GM12878 (cell line): ENCODE measurements at regions not wholly inside any gene's neighbourhood (a gene's known extent, or its start where the extent isn't known, plus 50 kb on each side); places are given as distances from the start of the nearest gene placed in this dataset.

ENCODE experiments used
- ATAC-seq: fragments of 200-7000 bp; cut with Tn5 transposase; 3 replicates; pipeline ENCODE4 v1.9.1; 2020; ENCODE audit warnings: mild to moderate bottlenecking, moderate library complexity
- BruUV-seq: library from RNA; stranded (reverse); fragments of 400-500 nt; replicated peaks from 2 replicates; lab custom pipeline; 2021; lab: Mats Ljungman, UMichigan
- CTCF ChIA-PET: fragments of 300-600 bp; sonication (Branson Sonifier 250); formaldehyde crosslinking; extraction: SDS; loops from one replicate; lab custom pipeline; 2021; ENCODE audit warnings: inconsistent platforms; lab: Yijun Ruan, JAX
- POLR2A ChIA-PET: fragments of 350-600 bp; formaldehyde crosslinking; extraction: SDS; loops from one replicate; lab custom pipeline; 2021; ENCODE audit warnings: inconsistent platforms; lab: Charles Lee
- RAD21 ChIA-PET: fragments of 300-600 bp; sonication (Branson Sonifier 250); formaldehyde crosslinking; loops from one replicate; lab custom pipeline; 2023; ENCODE audit warnings: antibody characterized with exemption; ENCODE audit not compliant: unreplicated experiment; lab: Charles Lee
- SMC1A ChIA-PET: fragments of 300-600 bp; sonication (Branson Sonifier 250); formaldehyde crosslinking; loops from one replicate; lab custom pipeline; 2023; ENCODE audit not compliant: unreplicated experiment, uncharacterized antibody; lab: Charles Lee
- DNase-seq: peaks from one replicate; pipeline ENCODE4 v3.0.0-alpha.2; 2011; ENCODE audit warnings: low read depth, low spot score
- FAIRE-seq: peaks from 3 replicates; lab custom pipeline; 2011; peaks lifted over from hg19 to GRCh38; lab: Jason Lieb, UNC
- H2AFZ ChIP-seq: 2 replicates; pipeline ENCODE4 v1.6.0; 2011; ENCODE audit warnings: low read depth, low read length, control low read depth; ENCODE audit not compliant: control insufficient read depth
- H3K27ac ChIP-seq: 2 replicates; pipeline ENCODE4 v1.5.1; 2011; ENCODE audit warnings: control low read depth; ENCODE audit not compliant: control insufficient read depth, insufficient read depth
- H3K27me3 ChIP-seq, 2 experiments: replicated peaks in 1 of 2; 2 replicates each; pipeline versions ENCODE4 v1.6.0 to v1.6.1; 2011; ENCODE audit warnings: low read length in 1 of 2; ENCODE audit not compliant: control insufficient read depth in 2 of 2, insufficient read depth in 2 of 2
- H3K36me3 ChIP-seq, 2 experiments: 2 replicates each; pipeline ENCODE4 v1.5.1; 2011; ENCODE audit warnings: low read length in 1 of 2; ENCODE audit not compliant: control insufficient read depth in 2 of 2, insufficient read depth in 2 of 2
- H3K4me1 ChIP-seq: 2 replicates; pipeline ENCODE4 v1.6.1; 2011; ENCODE audit warnings: mild to moderate bottlenecking, low read length, moderate library complexity, mixed read lengths; ENCODE audit not compliant: control insufficient read depth, insufficient read depth
- H3K4me2 ChIP-seq: 2 replicates; pipeline ENCODE4 v1.6.0; 2011; ENCODE audit warnings: control low read depth; ENCODE audit not compliant: control insufficient read depth, insufficient read depth
- H3K4me3 ChIP-seq: fragments of 200-600 bp; sonication (generic); 2 replicates; pipeline ENCODE4 v1.5.1; 2016
- H3K79me2 ChIP-seq: 2 replicates; pipeline ENCODE4 v1.6.0; 2011; ENCODE audit warnings: low read length; ENCODE audit not compliant: control insufficient read depth, insufficient read depth
- H3K9ac ChIP-seq: 2 replicates; pipeline ENCODE4 v1.8.0; 2011; ENCODE audit warnings: low read length, control low read depth, mixed read lengths; ENCODE audit not compliant: control insufficient read depth, insufficient read depth
- H3K9me3 ChIP-seq: replicated peaks from 3 replicates; pipeline ENCODE4 v1.5.1; 2011; ENCODE audit warnings: mild to moderate bottlenecking, low read length; ENCODE audit not compliant: control insufficient read depth, insufficient read depth
- H4K20me1 ChIP-seq: 2 replicates; pipeline ENCODE4 v1.6.0; 2011; ENCODE audit not compliant: control insufficient read depth, insufficient read depth
- ASH2L ChIP-seq: fragments of 300-600, 200-600 bp; sonication (generic); IDR thresholded peaks from 2 replicates; pipeline ENCODE4 v1.6.1; 2017; ENCODE audit warnings: low read depth, mild to moderate bottlenecking, borderline replicate concordance
- ATF7 ChIP-seq: fragments of 450-650 bp; IDR thresholded peaks from 2 replicates; pipeline ENCODE4 v1.6.1; 2016; ENCODE audit warnings: low read depth, mild to moderate bottlenecking
- FOXK2 ChIP-seq: fragments of 450-650 bp; IDR thresholded peaks from 2 replicates; pipeline ENCODE4 v1.6.1; 2017; ENCODE audit warnings: mild to moderate bottlenecking, moderate library complexity
- SREBF2 ChIP-seq: IDR thresholded peaks from 2 replicates; pipeline ENCODE4 v1.6.1; 2012; ENCODE audit warnings: mild to moderate bottlenecking, low read length
- USF1 ChIP-seq: IDR thresholded peaks from 2 replicates; pipeline ENCODE4 v1.6.1; 2011; ENCODE audit warnings: borderline replicate concordance, low read depth, mild to moderate bottlenecking, moderate library complexity, mixed read lengths, low read length; ENCODE audit not compliant: insufficient read depth; ENCODE audit errors: extremely low read length
- WGBS: methylation state at CpG from one replicate; pipeline ENCODE4 v1.1.6; 2016; ENCODE audit warnings: low lambda C conversion rate; ENCODE audit not compliant: insufficient replicate concordance, insufficient coverage; ENCODE audit errors: missing lambda C conversion rate; 5-methylcytosine and 5-hydroxymethylcytosine counted together
- in situ Hi-C: fragments of 300-500 bp; cut with MboI; formaldehyde crosslinking; loops from 9 replicates; pipeline ENCODE4 v1.14.3; 2018; ENCODE audit warnings: mixed read lengths
- intact Hi-C: fragments of 100-400 bp; cut with micrococcal nuclease; formaldehyde crosslinking; loops from one replicate; pipeline ENCODE4 v1.14.2; 2022; ENCODE audit not compliant: unreplicated experiment

- ChIA-PET RAD21 (no interaction called here), POLR2A (no interaction called here), CTCF (interaction anchor here (1.0 kb wide), 1 partner anchor 24 kb away, joined by 3 read pairs; no protein-coding TSS in a partner anchor), SMC1A (interaction anchor here (0.7 kb wide), 1 partner anchor 8 kb away, joined by 3 read pairs; no protein-coding TSS in a partner anchor)
- no peak overlapping the region for H3K9ac ChIP-seq
- H3K9me3 ChIP-seq: no peaks in the 10 kb centered on the region
- no peaks in the 10 kb centered on the region for H3K36me3 ChIP-seq
- no peak overlapping the region for H2AFZ ChIP-seq
- no peaks in the 10 kb centered on the region for H3K79me2 ChIP-seq
- in situ Hi-C loops (no loop called here), intact Hi-C loops (no loop called here)
- H3K4me3 ChIP-seq: no peak overlapping the region
- H3K4me2 ChIP-seq: no peak overlapping the region
- FAIRE-seq: no peak
- no peak overlapping the region for H3K27ac ChIP-seq
- no peak for TF ChIP-seq ASH2L
- no peaks in the 10 kb centered on the region for H3K4me1 ChIP-seq
- 0% methylated on average over 3 of the region's 3 CpGs for WGBS
- no peak for DNase-seq
- no peaks in the 10 kb centered on the region for H3K27me3 ChIP-seq
- no peaks in the 10 kb centered on the region for H4K20me1 ChIP-seq
- BruUV-seq: no TSS peak
- ATAC-seq: no peak
Measured at GRCh38 chr9:86723346-86723745, 224.0 kb downstream of the GAS1 start.

GRCh38 chr9:86722706-86723075, 224.6 kb downstream of the GAS1 start:
- no peak overlapping the region for H3K4me2 ChIP-seq
- intact Hi-C loops: no loop called here

More at GRCh38 chr9:86722706-86723075, 224.6 kb downstream of the GAS1 start:
- ChIA-PET RAD21 (no interaction called here), SMC1A (interaction anchor here (0.7 kb wide), 1 partner anchor 9 kb away, joined by 3 read pairs; no protein-coding TSS in a partner anchor), POLR2A (no interaction called here), CTCF (interaction anchor here (1.0 kb wide), 1 partner anchor 25 kb away, joined by 3 read pairs; no protein-coding TSS in a partner anchor)
- H4K20me1 ChIP-seq: no peaks in the 10 kb centered on the region
- H2AFZ ChIP-seq: no peak overlapping the region
- no peaks in the 10 kb centered on the region for H3K36me3 ChIP-seq
- 38% methylated on average over 3 of the region's 3 CpGs for WGBS
- H3K9ac ChIP-seq: no peak overlapping the region
- no peak overlapping the region for H3K27ac ChIP-seq
- in situ Hi-C loops: no loop called here
- H3K9me3 ChIP-seq: no peaks in the 10 kb centered on the region
- no peaks in the 10 kb centered on the region for H3K4me1 ChIP-seq
- H3K27me3 ChIP-seq: no peaks in the 10 kb centered on the region
- no peak for ATAC-seq
- no peak for DNase-seq
- no peak overlapping the region for H3K4me3 ChIP-seq
- BruUV-seq: no TSS peak
- H3K79me2 ChIP-seq: no peaks in the 10 kb centered on the region
- FAIRE-seq: no peak
- TF ChIP-seq FOXK2: no peak
- TF ChIP-seq SREBF2: no peak
- no peak for TF ChIP-seq ATF7
- TF ChIP-seq USF1: no peak
